ENCODE measurements at regions not wholly inside any gene's neighbourhood (a gene's known extent, or its start where the extent isn't known, plus 50 kb on each side); places are given as distances from the start of the nearest gene placed in this dataset.
"Not testable (repeated sequence)": the region's sequence is repeated elsewhere in the genome, so short reads cannot be mapped to it uniquely, and the experiment has no call there.

GRCh38 chr7:119594956-119595355 is 678.0 kb upstream of the KCND2 start:
- no peak for DNase-seq (ENCODE audit: low spot score)

- DNase-seq (ENCODE audit: low spot score): no peak
Measured at GRCh38 chr7:119596651-119597050, 676.3 kb upstream of the KCND2 start.

GRCh38 chr7:119606297-119606696 is 666.7 kb upstream of the KCND2 start:
- DNase-seq (ENCODE audit: low spot score): no peak

- DNase-seq (ENCODE audit: low spot score): no peak
Measured at GRCh38 chr7:119620769-119621168, 652.2 kb upstream of the KCND2 start.

- no peak for DNase-seq (ENCODE audit: low spot score)
Measured at GRCh38 chr7:119623427-119623826, 649.5 kb upstream of the KCND2 start.

GRCh38 chr7:119630406-119630969 is 642.5 kb upstream of the KCND2 start:
- no peak for DNase-seq (ENCODE audit: low spot score)

- DNase-seq (ENCODE audit: low spot score): not testable (repeated sequence)
Measured at GRCh38 chr7:119633812-119634211, 639.2 kb upstream of the KCND2 start.

- DNase-seq (ENCODE audit: low spot score): no peak
Measured at GRCh38 chr7:119640326-119640725, 632.6 kb upstream of the KCND2 start.

GRCh38 chr7:119640861-119641260 is 632.1 kb upstream of the KCND2 start:
- no peak for DNase-seq (ENCODE audit: low spot score)

GRCh38 chr7:119643558-119643957 is 629.4 kb upstream of the KCND2 start:
- DNase-seq (ENCODE audit: low spot score): no peak

- DNase-seq (ENCODE audit: low spot score): no peak
Measured at GRCh38 chr7:119647286-119647685, 625.7 kb upstream of the KCND2 start.

GRCh38 chr7:119648752-119649151 is 624.2 kb upstream of the KCND2 start:
- DNase-seq (ENCODE audit: low spot score): not testable (repeated sequence)

- no peak for DNase-seq (ENCODE audit: low spot score)
Measured at GRCh38 chr7:119660080-119660479, 612.9 kb upstream of the KCND2 start.

GRCh38 chr7:119664601-119665000 is 608.4 kb upstream of the KCND2 start:
- no peak for DNase-seq (ENCODE audit: low spot score)

- DNase-seq (ENCODE audit: low spot score): no peak
Measured at GRCh38 chr7:119665796-119666195, 607.2 kb upstream of the KCND2 start.

- DNase-seq (ENCODE audit: low spot score): no peak
Measured at GRCh38 chr7:119681336-119681735, 591.6 kb upstream of the KCND2 start.

- no peak for DNase-seq (ENCODE audit: low spot score)
Measured at GRCh38 chr7:119684763-119685162, 588.2 kb upstream of the KCND2 start.

- no peak for DNase-seq (ENCODE audit: low spot score)
Measured at GRCh38 chr7:119685906-119686305, 587.1 kb upstream of the KCND2 start.

GRCh38 chr7:119688831-119689230 is 584.1 kb upstream of the KCND2 start:
- DNase-seq (ENCODE audit: low spot score): no peak

- DNase-seq (ENCODE audit: low spot score): no peak
Measured at GRCh38 chr7:119692541-119692940, 580.4 kb upstream of the KCND2 start.

- DNase-seq (ENCODE audit: low spot score): no peak
Measured at GRCh38 chr7:119694506-119694905, 578.5 kb upstream of the KCND2 start.

GRCh38 chr7:119696336-119696735 is 576.6 kb upstream of the KCND2 start:
- no peak for DNase-seq (ENCODE audit: low spot score)

- DNase-seq (ENCODE audit: low spot score): no peak
Measured at GRCh38 chr7:119703895-119704294, 569.1 kb upstream of the KCND2 start.

- no peak for DNase-seq (ENCODE audit: low spot score)
Measured at GRCh38 chr7:119706608-119707007, 566.4 kb upstream of the KCND2 start.

GRCh38 chr7:119708891-119709290 is 564.1 kb upstream of the KCND2 start:
- DNase-seq (ENCODE audit: low spot score): no peak
